ENCODE measurements at regions not wholly inside any gene's neighbourhood (a gene's known extent, or its start where the extent isn't known, plus 50 kb on each side); places are given as distances from the start of the nearest gene placed in this dataset.
"Not testable (repeated sequence)": the region's sequence is repeated elsewhere in the genome, so short reads cannot be mapped to it uniquely, and the experiment has no call there.

DNA sequence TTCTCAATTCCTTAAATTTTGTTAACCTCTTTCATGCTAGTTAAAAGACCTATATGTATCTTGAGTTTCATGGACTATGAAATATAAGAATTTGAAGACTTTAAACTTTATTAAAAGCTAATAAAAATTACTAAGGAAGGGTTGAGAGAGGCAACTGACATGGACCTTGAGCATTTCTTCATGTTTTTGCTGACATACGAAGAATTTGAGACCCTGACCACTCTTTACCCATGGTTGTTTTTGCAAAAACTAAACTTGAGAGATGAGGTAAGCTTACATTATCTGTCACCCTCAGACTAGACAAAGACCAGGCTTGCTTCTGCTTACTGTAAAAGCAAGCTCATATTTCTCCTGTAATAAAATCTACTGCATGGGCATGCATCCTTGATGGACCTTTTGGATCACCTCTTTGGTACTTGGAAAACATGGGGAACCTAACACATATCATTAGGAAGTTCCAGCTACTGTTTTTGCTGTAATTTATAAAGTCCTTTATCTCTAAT lies 338.2 kb upstream of the PABPC4L start:
- Histone ChIP-seq H3K36me3 (ENCODE audit: insufficient read depth, low read length) (no peaks in the 10 kb centered on the region), H3K9ac (ENCODE audit: low read depth, low read length) (no peak overlapping the region), H3K4me1 (ENCODE audit: insufficient read depth, low read length) (no peaks in the 10 kb centered on the region), H3K9me3 (ENCODE audit: control insufficient read depth, insufficient read depth, low read length) (no peaks in the 10 kb centered on the region)

DNA sequence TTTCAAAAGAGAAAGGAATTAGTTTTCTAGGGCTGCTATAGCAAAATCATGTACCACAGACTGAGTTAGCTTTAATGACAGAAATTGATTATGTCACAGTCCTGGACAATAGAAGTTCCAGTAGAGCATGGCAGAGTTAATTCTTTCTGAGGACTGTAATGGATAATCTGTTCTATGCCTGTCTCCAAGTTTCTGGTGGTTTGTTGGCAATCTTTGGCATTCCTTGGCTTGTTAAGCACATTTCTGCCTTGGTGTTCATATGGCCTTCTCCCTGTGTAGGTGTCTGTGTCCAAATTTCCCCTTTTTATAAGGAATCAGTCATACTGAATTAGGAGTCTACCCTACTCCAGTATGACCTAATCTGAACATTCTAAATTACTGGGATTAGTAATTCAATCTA lies 336.1 kb upstream of the PABPC4L start:
- Histone ChIP-seq H3K36me3 (ENCODE audit: insufficient read depth, low read length) (no peaks in the 10 kb centered on the region), H3K9ac (ENCODE audit: low read depth, low read length) (no peak overlapping the region), H3K4me1 (ENCODE audit: insufficient read depth, low read length) (no peaks in the 10 kb centered on the region), H3K9me3 (ENCODE audit: control insufficient read depth, insufficient read depth, low read length) (no peaks in the 10 kb centered on the region)

DNA sequence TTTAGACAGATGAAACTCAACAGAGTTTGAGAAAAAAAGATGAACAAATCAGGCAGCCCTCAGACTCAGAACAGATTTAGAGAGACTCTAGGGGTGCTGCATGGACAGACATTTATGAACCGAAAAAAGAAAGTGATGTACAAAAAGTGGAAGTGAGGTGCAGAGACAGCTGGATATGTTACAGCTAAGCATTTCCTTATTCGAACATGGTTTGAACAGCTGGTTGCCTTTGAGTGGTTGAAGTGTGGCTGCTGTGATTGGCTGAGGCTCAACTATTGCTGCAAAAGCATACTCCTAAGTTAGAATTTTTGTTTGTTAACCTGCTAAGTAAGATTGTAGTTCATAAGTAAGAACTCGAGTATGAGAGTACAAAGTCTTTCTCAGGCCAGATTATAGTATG lies 331.5 kb upstream of the PABPC4L start:
- no peaks in the 10 kb centered on the region for H3K36me3 ChIP-seq (ENCODE audit: insufficient read depth, low read length)
- no peak overlapping the region for H3K9ac ChIP-seq (ENCODE audit: low read depth, low read length)
- peaks cover 11% of the 10 kb centered on the region; the same call in 1 of the 2 replicates for H3K4me1 ChIP-seq (ENCODE audit: insufficient read depth, low read length)
- H3K9me3 ChIP-seq (ENCODE audit: control insufficient read depth, insufficient read depth, low read length): no peaks in the 10 kb centered on the region

DNA sequence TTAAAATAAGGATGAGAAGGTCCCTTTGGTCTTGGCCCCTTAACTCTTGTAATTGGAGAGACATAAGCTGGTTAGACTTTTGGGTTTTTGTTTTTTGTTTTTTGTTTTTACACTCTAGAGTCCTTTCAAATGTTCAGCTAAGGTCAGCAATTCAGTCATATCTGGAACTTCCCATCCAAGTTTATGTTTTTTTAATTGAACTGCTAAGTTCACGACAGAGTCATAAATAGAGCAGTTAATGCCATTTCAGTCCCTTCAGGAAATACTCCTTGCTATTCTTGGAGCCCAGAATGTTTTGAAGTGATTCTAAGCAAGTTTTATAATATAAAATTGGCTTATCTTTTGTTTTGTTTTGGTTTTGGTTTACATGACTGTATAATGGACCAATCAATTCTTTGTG lies 329.4 kb upstream of the PABPC4L start:
- Histone ChIP-seq H3K4me1 (ENCODE audit: insufficient read depth, low read length) (peaks cover 11% of the 10 kb centered on the region; the same call in 1 of the 2 replicates), H3K36me3 (ENCODE audit: insufficient read depth, low read length) (no peaks in the 10 kb centered on the region), H3K9me3 (ENCODE audit: control insufficient read depth, insufficient read depth, low read length) (no peaks in the 10 kb centered on the region), H3K9ac (ENCODE audit: low read depth, low read length) (no peak overlapping the region)

DNA sequence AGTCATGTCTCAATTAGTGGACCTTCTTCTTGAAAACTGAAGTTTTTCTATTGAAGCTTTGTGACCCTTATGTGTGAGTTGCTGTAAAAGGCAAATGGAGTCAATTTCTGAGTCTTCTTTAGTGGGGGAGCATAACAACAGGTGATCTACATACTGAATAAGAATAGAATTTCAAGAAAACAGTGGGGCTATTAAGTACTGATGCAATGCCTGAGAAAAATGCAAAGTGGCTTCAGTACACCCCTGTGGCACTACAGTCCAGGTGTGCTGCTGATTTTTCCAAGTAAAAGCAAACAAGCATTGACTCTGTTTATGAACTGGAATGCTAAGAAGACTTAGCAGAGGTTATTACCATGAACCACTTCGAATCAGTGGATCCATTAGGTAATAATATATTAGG lies 328.0 kb upstream of the PABPC4L start:
- H3K9ac ChIP-seq (ENCODE audit: low read depth, low read length): no peak overlapping the region
- no peaks in the 10 kb centered on the region for H3K9me3 ChIP-seq (ENCODE audit: control insufficient read depth, insufficient read depth, low read length)
- no peaks in the 10 kb centered on the region for H3K36me3 ChIP-seq (ENCODE audit: insufficient read depth, low read length)
- H3K4me1 ChIP-seq (ENCODE audit: insufficient read depth, low read length): peaks cover 11% of the 10 kb centered on the region; the same call in 1 of the 2 replicates

DNA sequence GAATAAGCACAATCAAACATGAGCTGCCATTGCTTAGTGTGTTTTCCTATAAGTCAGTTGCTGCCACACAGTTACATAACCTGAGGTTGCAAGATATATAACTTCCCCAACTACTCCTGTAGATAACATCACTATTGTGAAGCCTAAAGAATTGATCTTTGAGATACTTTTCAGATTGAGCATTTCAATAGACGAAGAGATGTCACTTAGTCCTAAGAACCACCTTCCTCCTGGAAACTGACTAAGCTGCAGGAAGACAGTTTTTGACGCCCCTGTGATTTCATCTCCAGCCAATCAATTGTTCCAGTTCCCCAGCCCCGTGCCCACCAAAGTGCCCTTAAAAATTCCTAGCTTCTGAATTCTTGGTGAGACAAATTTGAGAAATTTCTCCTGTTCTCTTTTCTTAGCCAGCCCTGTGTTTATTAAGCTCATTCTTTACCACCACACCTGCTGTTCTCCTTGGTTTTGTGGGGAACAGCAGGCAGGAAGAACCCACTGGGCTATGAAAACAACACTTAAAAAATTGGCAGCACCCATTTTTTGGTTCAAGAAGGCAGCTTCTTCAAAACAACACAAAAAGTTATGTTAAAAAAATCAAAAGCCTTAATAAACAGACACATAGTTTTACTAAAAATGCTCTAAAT lies 317.1 kb upstream of the PABPC4L start:
- Histone ChIP-seq H3K36me3 (ENCODE audit: insufficient read depth, low read length) (no peaks in the 10 kb centered on the region), H3K4me1 (ENCODE audit: insufficient read depth, low read length) (peaks cover 7% of the 10 kb centered on the region), H3K9me3 (ENCODE audit: control insufficient read depth, insufficient read depth, low read length) (no peaks in the 10 kb centered on the region), H3K9ac (ENCODE audit: low read depth, low read length) (no peak overlapping the region)

DNA sequence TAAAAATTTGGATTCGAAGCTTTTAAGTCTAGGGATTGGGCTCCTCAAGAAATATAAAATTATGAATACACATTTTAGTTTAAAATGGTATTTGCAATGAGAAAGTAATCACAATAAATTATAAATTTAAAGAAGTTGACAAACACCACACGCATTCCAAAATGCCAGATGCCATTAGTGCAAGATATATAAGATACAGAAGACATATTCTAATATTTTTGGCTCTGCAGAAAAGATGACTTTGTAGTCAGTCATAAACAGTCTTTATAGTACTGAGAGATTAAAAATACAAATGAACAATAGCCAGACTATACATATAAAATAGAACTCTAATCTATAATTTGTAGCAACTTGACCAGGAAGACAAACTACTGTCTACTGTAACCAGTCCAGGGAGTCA lies 309.0 kb upstream of the PABPC4L start:
- no peaks in the 10 kb centered on the region for H3K9me3 ChIP-seq (ENCODE audit: control insufficient read depth, insufficient read depth, low read length)
- no peaks in the 10 kb centered on the region for H3K36me3 ChIP-seq (ENCODE audit: insufficient read depth, low read length)
- H3K4me1 ChIP-seq (ENCODE audit: insufficient read depth, low read length): no peaks in the 10 kb centered on the region
- H3K9ac ChIP-seq (ENCODE audit: low read depth, low read length): no peak overlapping the region

DNA sequence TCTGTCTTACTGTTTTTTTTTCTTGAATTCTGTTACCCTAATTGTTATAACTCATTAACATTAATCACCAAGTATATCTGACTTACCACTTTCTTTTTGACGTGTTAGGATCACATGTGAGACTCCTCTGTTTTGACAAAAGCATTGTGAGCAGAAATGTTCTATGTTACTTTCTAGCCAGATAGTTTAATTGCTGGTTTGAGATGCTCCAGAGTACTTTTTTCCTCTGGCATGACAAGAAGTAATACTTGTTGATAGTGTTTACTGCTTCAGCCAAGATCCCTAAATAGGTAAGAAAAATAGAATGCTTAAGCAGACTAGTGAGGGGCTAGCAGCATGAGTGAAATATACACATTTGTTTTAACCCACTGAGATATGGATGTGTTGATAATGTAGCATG lies 303.9 kb upstream of the PABPC4L start:
- Histone ChIP-seq H3K4me1 (ENCODE audit: insufficient read depth, low read length) (no peaks in the 10 kb centered on the region), H3K9ac (ENCODE audit: low read depth, low read length) (no peak overlapping the region), H3K36me3 (ENCODE audit: insufficient read depth, low read length) (no peaks in the 10 kb centered on the region), H3K9me3 (ENCODE audit: control insufficient read depth, insufficient read depth, low read length) (peaks cover 6% of the 10 kb centered on the region; the same call in 1 of the 2 replicates)

DNA sequence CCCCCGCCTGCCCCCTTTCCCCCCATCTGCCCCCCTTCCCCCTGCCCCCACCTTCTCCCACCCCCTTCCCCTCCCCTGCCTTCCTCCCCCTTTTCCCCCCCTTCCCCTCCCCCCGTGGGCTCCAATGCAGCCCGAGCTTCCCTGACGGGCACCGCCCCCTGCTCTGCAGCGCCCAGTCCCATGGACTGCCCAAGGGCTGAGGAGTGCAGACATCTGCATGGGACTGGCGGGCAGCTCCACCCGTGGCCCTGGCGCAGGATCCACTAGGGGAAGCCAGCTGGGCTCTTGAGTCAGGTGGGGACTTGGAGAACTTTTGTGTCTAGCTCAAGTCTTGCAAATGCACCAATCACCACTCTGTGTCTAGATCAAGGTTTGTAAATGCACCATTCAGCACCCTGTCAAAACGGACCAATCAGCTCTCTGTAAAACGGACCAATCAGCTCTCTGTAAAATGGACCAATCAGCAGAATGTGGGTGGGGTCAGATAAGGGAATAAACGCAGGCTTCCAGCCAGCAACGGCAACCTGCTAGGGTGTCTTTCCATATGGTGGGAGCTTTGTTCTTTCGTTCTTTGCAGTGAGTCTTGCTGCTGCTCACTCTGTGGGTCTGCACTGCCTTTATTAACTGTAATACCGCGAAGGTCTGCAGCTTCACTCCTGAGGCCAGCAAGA lies 300.5 kb upstream of the PABPC4L start:
- Histone ChIP-seq H3K9ac (ENCODE audit: low read depth, low read length) (no peak overlapping the region), H3K36me3 (ENCODE audit: insufficient read depth, low read length) (no peaks in the 10 kb centered on the region), H3K4me1 (ENCODE audit: insufficient read depth, low read length) (no peaks in the 10 kb centered on the region), H3K9me3 (ENCODE audit: control insufficient read depth, insufficient read depth, low read length) (peaks cover 6% of the 10 kb centered on the region; the same call in 1 of the 2 replicates)

DNA sequence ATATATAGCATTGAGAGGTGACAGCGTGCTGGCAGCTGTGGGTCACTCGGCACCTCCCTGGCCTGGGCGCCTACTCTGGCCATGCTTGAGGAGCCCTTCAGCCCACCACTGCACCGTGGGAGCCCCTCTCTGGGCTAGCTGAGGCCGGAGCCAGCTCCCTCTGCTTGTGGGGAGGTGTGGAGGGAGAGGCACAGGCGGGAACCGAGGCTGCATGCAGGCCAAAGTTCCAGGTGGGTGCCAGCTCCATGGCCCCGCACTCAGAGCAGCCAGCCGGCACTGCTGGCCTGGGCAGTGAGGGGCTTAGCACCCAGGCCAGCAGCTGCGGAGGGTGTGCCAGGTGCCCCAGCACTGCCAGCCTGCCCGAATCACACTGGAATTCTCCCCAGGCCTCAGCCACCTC lies 299.9 kb upstream of the PABPC4L start:
- not testable (repeated sequence) for H3K9ac ChIP-seq (ENCODE audit: low read depth, low read length); H3K36me3 ChIP-seq (ENCODE audit: insufficient read depth, low read length); H3K4me1 ChIP-seq (ENCODE audit: insufficient read depth, low read length); H3K9me3 ChIP-seq (ENCODE audit: control insufficient read depth, insufficient read depth, low read length)

DNA sequence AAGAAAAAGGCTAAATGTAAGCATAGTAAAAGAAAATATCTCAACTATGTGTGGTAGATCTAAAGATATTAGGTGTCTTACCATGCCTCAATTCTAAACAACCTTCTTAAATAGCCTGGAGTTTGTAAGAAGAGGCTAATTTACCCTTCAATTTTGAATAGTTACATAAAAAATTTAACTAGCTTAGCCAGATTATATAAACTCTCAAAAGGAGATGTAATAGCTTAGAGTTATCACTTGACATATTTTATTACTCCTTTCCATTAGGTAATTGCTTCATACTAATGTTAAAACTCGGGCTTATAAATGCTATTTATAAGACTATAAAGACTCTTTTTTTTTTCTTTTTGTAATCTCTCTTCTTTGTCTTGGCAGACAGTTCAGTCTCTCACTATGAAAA lies 297.5 kb upstream of the PABPC4L start:
- H3K9ac ChIP-seq (ENCODE audit: low read depth, low read length): no peak overlapping the region
- no peaks in the 10 kb centered on the region for H3K36me3 ChIP-seq (ENCODE audit: insufficient read depth, low read length)
- H3K4me1 ChIP-seq (ENCODE audit: insufficient read depth, low read length): no peaks in the 10 kb centered on the region
- peaks cover 6% of the 10 kb centered on the region; the same call in 1 of the 2 replicates for H3K9me3 ChIP-seq (ENCODE audit: control insufficient read depth, insufficient read depth, low read length)

DNA sequence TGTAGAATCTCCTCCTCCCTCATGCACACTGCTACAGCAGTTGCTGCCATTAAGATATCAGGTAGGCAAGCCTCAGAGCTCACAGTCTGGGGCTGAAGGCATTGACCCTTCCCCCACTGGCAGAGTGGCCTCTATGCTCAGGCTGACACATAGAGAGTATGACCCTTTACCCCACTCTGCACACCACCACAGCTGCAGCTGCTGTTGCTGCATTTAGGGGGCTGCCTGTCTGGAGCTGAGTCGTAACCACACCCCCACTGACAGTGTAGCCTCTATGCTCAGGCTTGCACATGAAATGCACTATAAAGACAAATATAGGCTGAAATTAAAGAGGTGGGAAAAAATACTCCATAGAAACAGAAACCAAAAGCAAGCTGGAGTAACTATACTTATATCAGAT lies 289.3 kb upstream of the PABPC4L start:
- Histone ChIP-seq H3K4me1 (ENCODE audit: insufficient read depth, low read length) (peaks cover 13% of the 10 kb centered on the region; the same call in 1 of the 2 replicates), H3K36me3 (ENCODE audit: insufficient read depth, low read length) (no peaks in the 10 kb centered on the region), H3K9ac (ENCODE audit: low read depth, low read length) (no peak overlapping the region), H3K9me3 (ENCODE audit: control insufficient read depth, insufficient read depth, low read length) (no peaks in the 10 kb centered on the region)

DNA sequence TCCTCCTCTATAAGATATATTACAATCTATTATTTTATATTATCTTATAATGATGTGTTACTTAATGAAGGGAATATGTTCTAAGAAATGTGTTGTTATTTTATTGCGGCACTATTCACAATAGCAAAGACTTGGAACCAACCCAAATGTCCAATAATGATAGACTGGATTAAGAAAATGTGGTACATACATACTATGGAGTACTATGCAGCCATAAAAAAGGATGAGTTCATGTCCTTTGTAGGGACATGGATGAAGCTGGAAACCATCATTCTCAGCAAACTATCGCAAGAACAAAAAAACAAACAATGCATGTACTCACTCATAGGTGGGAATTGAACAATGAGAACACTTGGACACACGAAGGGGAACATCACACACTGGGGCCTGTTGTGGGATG lies 281.9 kb upstream of the PABPC4L start:
- H3K36me3 ChIP-seq (ENCODE audit: insufficient read depth, low read length); H3K4me1 ChIP-seq (ENCODE audit: insufficient read depth, low read length); H3K9ac ChIP-seq (ENCODE audit: low read depth, low read length); H3K9me3 ChIP-seq (ENCODE audit: control insufficient read depth, insufficient read depth, low read length): not testable (repeated sequence)

DNA sequence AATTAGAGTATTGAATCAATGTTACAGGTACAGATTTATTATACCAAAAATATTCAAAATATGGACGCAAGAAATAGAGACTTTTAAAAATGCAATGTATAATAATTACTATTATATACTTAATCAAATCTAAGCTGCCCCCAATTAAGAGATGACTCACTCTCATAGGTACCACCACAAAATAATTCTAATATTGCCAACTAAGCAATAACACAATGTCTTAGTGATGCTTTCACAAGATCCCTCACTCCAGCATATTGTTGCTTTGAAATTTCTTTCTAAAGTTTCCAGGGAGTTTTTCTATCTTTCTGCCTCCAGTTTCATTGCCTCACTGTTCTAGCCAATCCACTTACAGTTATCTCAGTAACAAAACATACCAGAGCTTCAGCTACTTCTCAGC lies 270.0 kb upstream of the PABPC4L start:
- Histone ChIP-seq H3K9me3 (ENCODE audit: control insufficient read depth, insufficient read depth, low read length) (no peaks in the 10 kb centered on the region), H3K36me3 (ENCODE audit: insufficient read depth, low read length) (no peaks in the 10 kb centered on the region), H3K9ac (ENCODE audit: low read depth, low read length) (no peak overlapping the region), H3K4me1 (ENCODE audit: insufficient read depth, low read length) (no peaks in the 10 kb centered on the region)

DNA sequence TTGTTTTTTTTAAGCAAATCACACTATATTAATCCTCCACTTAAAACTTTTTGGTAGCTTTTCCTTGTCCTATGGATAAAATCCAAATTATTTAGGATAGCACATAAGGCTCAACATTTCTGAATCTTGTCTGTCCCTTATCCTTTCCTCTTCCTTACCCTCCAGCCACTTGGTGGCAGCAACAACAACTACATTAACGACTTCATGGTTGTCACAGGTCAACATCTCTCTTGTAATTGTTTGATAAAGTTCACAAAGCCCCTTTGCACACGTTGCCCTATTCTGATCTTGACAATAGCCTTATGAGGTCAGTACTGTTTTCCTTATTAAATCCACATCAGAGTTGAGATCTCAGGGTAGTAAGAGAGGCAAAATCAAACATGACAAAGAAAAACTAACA lies 269.0 kb upstream of the PABPC4L start:
- no peak overlapping the region for H3K9ac ChIP-seq (ENCODE audit: low read depth, low read length)
- no peaks in the 10 kb centered on the region for H3K36me3 ChIP-seq (ENCODE audit: insufficient read depth, low read length)
- no peaks in the 10 kb centered on the region for H3K9me3 ChIP-seq (ENCODE audit: control insufficient read depth, insufficient read depth, low read length)
- H3K4me1 ChIP-seq (ENCODE audit: insufficient read depth, low read length): no peaks in the 10 kb centered on the region
